HEK293 (cell line): ENCODE measurements at regions not wholly inside any gene's neighbourhood (a gene's known extent, or its start where the extent isn't known, plus 50 kb on each side); places are given as distances from the start of the nearest gene placed in this dataset.

Experiments
- CTCF ChIA-PET: fragments of 350-600 bp; formaldehyde crosslinking; extraction: SDS; loops from one replicate; lab custom pipeline; 2021; ENCODE audit warnings: antibody characterized with exemption; lab: Yijun Ruan, JAX
- POLR2A ChIA-PET: fragments of 300-600 bp; formaldehyde crosslinking; extraction: SDS; loops from one replicate; lab custom pipeline; 2020; ENCODE audit warnings: antibody characterized with exemption, inconsistent platforms; lab: Yijun Ruan, JAX
- H3K27ac ChIP-seq: fragments of 200-500 bp; sonication (Bioruptor generic); 2 replicates; pipeline ENCODE4 v1.5.1; 2014; ENCODE audit warnings: low read depth, low read length, control low read depth, inconsistent platforms; ENCODE audit errors: extremely low read depth
- H3K36me3 ChIP-seq, 2 experiments: fragments of 200-500 bp in 1 of 2; sonication (Bioruptor generic) in 1 of 2; 1 replicate in 1 of 2; 2 replicates in 1 of 2; pipeline ENCODE4 v1.5.1; 2014 to 2017; ENCODE audit warnings: inconsistent platforms in 2 of 2, low read length in 2 of 2; ENCODE audit not compliant: control insufficient read depth in 2 of 2, insufficient read depth in 1 of 2
- H3K4me1 ChIP-seq: fragments of 200-500 bp; sonication (Bioruptor generic); 2 replicates; pipeline ENCODE4 v1.5.1; 2014; ENCODE audit warnings: mild to moderate bottlenecking, low read length, inconsistent platforms; ENCODE audit not compliant: control insufficient read depth, insufficient read depth
- H3K4me3 ChIP-seq: 2 replicates; pipeline ENCODE4 v1.5.1; 2011; ENCODE audit warnings: low read depth, mild to moderate bottlenecking, control low read depth, low read length, moderate library complexity
- H3K9me3 ChIP-seq: fragments of 200-500 bp; sonication (Bioruptor generic); 2 replicates; pipeline ENCODE4 v1.5.1; 2014; ENCODE audit warnings: low read depth, low read length, inconsistent platforms; ENCODE audit not compliant: control insufficient read depth, insufficient read depth
- HOXA7 ChIP-seq: sonication (generic); formaldehyde crosslinking; IDR thresholded peaks from 2 replicates; pipeline ENCODE4 v1.8.1; 2022; ENCODE audit warnings: missing genetic modification reagents, borderline replicate concordance
- SETDB1 ChIP-seq: IDR thresholded peaks from one replicate; pipeline ENCODE4 v1.6.1; 2017; ENCODE audit warnings: mild to moderate bottlenecking, low read length, moderate library complexity, mixed read lengths; ENCODE audit not compliant: insufficient read length
- TRIM28 ChIP-seq: IDR thresholded peaks from 2 replicates; pipeline ENCODE4 v1.6.1; 2011; ENCODE audit warnings: low read length, control low read depth, borderline replicate concordance
- ZNF133 ChIP-seq: fragments of 450-650 bp; formaldehyde crosslinking; IDR thresholded peaks from 2 replicates; pipeline ENCODE4 v1.5.1; 2016; ENCODE audit warnings: missing biosample characterization, missing genetic modification characterization
- ZNF391 ChIP-seq: fragments of 450-650 bp; formaldehyde crosslinking; IDR thresholded peaks from 2 replicates; pipeline ENCODE4 v1.5.1; 2016; ENCODE audit warnings: low read depth, missing biosample characterization, missing genetic modification characterization, borderline replicate concordance
- ZNF433 ChIP-seq: fragments of 450-650 bp; formaldehyde crosslinking; IDR thresholded peaks from 2 replicates; pipeline ENCODE4 v1.5.1; 2016; ENCODE audit warnings: missing biosample characterization, missing genetic modification characterization, low read depth
- ZNF510 ChIP-seq: fragments of 450-650 bp; formaldehyde crosslinking; IDR thresholded peaks from 2 replicates; pipeline ENCODE4 v1.5.1; 2018; ENCODE audit warnings: mild to moderate bottlenecking, missing genetic modification characterization, missing biosample characterization; ENCODE audit not compliant: insufficient replicate concordance
- ZNF549 ChIP-seq: fragments of 450-650 bp; IDR thresholded peaks from 2 replicates; pipeline ENCODE4 v1.5.1; 2018; ENCODE audit warnings: missing biosample characterization, missing genetic modification characterization, mild to moderate bottlenecking, inconsistent platforms, moderate library complexity
- ZNF704 ChIP-seq: fragments of 450-650 bp; formaldehyde crosslinking; IDR thresholded peaks from 2 replicates; pipeline ENCODE4 v1.5.1; 2016; ENCODE audit warnings: missing biosample characterization, missing genetic modification characterization
- ZNF792 ChIP-seq: fragments of 450-650 bp; formaldehyde crosslinking; IDR thresholded peaks from 2 replicates; pipeline ENCODE4 v1.5.1; 2016; ENCODE audit warnings: missing biosample characterization, missing genetic modification characterization
- ZSCAN18 ChIP-seq: fragments of 450-650 bp; formaldehyde crosslinking; IDR thresholded peaks from 2 replicates; pipeline ENCODE4 v1.5.1; 2016; ENCODE audit warnings: missing biosample characterization, missing genetic modification characterization
- TF ChIP-seq, protein P1 (sequence below): fragments of 450-650 bp; formaldehyde crosslinking; IDR thresholded peaks from 2 replicates; pipeline ENCODE4 v1.5.0; 2017; ENCODE audit warnings: missing biosample characterization, missing genetic modification characterization, borderline replicate concordance
- TF ChIP-seq, protein P2 (sequence below): sonication (generic); formaldehyde crosslinking; IDR thresholded peaks from 2 replicates; pipeline ENCODE4 v1.8.1; 2022; ENCODE audit warnings: mild to moderate bottlenecking, moderate library complexity, missing genetic modification reagents

DNA sequence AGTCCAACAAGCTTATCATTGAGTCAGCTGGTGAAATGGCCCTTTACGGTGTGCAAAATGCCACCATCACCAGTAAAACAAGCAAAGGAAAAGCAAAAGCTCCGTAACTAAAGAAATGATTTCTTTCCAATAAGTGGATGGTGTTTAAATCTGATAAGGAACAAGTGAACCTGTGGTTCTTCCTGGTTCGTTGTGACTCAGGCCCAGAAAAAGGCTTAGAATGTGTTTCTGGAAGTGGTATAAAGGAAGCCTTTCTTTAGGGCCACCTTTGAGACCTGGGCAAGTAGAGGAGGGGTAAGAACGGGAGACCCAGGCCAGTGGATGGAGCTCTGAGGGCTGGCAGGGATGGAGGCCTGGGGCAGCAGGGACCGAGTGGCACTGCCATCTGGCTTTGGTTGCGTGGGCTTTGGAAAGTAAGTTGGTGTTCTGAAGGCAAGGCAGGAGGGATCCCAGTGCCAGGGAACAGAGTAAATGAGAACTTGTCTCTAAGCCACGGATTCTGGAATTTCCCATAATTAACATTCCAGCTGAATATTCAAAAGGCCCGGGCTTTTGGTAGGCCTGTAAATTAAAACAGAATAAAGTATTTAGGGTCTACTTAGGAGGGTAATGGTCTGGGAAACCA, 87.9 kb upstream of the LMO4 start:
- H3K27ac ChIP-seq, result no peak overlapping the region
- H3K4me1 ChIP-seq, result no peaks in the 10 kb centered on the region
- CTCF ChIA-PET, result no interaction called here
- TF ChIP-seq ZNF133 (no peak), ZNF792 (no peak)
- H3K9me3 ChIP-seq, result no peaks in the 10 kb centered on the region
- POLR2A ChIA-PET, result no interaction called here
- no peaks in the 10 kb centered on the region for H3K36me3 ChIP-seq
- no peak overlapping the region for H3K4me3 ChIP-seq

DNA sequence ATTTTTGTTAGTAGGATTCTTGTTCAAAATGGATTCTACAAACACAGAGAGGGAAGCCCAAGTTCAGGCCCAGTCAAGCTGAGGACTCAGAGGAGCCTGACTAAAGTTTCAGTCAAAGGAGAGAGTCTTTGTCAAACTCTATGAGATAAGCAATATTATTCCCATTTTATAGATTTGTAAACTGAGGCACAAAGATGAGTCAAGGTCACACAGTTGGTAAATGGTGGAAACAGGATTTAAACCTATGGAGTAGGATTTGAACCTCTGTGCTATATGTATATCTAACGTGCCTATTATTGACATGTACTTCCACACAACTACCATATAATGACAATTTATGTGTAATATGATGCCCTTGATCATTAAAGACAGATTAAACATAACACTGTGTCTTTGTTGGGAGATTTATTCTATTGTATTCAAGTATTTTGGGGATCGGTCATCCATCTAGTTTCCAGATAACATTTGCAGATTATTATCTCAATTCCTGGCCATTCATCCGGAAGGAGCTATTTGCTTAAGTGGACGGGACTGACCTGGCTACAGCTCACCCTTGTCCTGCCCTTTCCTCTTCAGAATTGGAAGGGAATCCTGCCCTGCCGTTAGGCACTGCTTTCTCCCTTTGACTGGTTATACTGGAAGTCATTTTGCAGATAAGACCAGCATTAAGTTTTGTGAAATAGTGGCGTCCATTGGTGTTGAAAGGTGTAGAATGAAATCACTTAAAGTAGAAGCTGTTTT, 86.1 kb upstream of the LMO4 start:
- no peaks in the 10 kb centered on the region for H3K36me3 ChIP-seq
- ChIA-PET POLR2A (no interaction called here), CTCF (interaction anchor here (1.2 kb wide), 1 partner anchor 9 kb away, joined by 3 read pairs; no protein-coding TSS in a partner anchor)
- H3K4me1 ChIP-seq, result no peaks in the 10 kb centered on the region
- H3K4me3 ChIP-seq, result no peak overlapping the region
- H3K27ac ChIP-seq, result no peak overlapping the region
- no peaks in the 10 kb centered on the region for H3K9me3 ChIP-seq
- TF ChIP-seq TRIM28, result 0 out of 2 replicates have a peak, but pooled peaks have one; percentile 12
- TF ChIP-seq HOXA7, result no peak

- CTCF ChIA-PET, result interaction anchor here (0.6 to 1.2 kb wide), 3 partner anchors 8 to 1198 kb away, joined by 3 to 4 read pairs (median 3); no protein-coding TSS in a partner anchor
- Histone ChIP-seq H3K4me3 (no peak overlapping the region), H3K27ac (no peak overlapping the region), H3K4me1 (no peaks in the 10 kb centered on the region), H3K36me3 (no peaks in the 10 kb centered on the region), H3K9me3 (no peaks in the 10 kb centered on the region)
- TF ChIP-seq ZNF391 (tag by site-specific recombination) (no peak), ZNF549 (tag by site-specific recombination) (no peak), ZNF704 (tag by site-specific recombination) (no peak), SETDB1 (no peak), ZSCAN18 (no peak), ZNF510 (tag by site-specific recombination) (no peak), ZNF433 (tag by site-specific recombination) (no peak)
- TF ChIP-seq, protein P1, sequence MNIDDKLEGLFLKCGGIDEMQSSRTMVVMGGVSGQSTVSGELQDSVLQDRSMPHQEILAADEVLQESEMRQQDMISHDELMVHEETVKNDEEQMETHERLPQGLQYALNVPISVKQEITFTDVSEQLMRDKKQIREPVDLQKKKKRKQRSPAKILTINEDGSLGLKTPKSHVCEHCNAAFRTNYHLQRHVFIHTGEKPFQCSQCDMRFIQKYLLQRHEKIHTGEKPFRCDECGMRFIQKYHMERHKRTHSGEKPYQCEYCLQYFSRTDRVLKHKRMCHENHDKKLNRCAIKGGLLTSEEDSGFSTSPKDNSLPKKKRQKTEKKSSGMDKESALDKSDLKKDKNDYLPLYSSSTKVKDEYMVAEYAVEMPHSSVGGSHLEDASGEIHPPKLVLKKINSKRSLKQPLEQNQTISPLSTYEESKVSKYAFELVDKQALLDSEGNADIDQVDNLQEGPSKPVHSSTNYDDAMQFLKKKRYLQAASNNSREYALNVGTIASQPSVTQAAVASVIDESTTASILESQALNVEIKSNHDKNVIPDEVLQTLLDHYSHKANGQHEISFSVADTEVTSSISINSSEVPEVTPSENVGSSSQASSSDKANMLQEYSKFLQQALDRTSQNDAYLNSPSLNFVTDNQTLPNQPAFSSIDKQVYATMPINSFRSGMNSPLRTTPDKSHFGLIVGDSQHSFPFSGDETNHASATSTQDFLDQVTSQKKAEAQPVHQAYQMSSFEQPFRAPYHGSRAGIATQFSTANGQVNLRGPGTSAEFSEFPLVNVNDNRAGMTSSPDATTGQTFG (tag by site-specific recombination), result no peak
- TF ChIP-seq, protein P2, sequence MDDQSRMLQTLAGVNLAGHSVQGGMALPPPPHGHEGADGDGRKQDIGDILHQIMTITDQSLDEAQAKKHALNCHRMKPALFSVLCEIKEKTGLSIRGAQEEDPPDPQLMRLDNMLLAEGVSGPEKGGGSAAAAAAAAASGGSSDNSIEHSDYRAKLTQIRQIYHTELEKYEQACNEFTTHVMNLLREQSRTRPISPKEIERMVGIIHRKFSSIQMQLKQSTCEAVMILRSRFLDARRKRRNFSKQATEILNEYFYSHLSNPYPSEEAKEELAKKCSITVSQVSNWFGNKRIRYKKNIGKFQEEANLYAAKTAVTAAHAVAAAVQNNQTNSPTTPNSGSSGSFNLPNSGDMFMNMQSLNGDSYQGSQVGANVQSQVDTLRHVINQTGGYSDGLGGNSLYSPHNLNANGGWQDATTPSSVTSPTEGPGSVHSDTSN (CRISPR knock-in tag), result no peak
- POLR2A ChIA-PET, result no interaction called here
Observed at GRCh38 chr1:87243573-87243972, 85.1 kb upstream of the LMO4 start.
